ENCODE measurements at regions not wholly inside any gene's neighbourhood (a gene's known extent, or its start where the extent isn't known, plus 50 kb on each side); places are given as distances from the start of the nearest gene placed in this dataset.

DNA sequence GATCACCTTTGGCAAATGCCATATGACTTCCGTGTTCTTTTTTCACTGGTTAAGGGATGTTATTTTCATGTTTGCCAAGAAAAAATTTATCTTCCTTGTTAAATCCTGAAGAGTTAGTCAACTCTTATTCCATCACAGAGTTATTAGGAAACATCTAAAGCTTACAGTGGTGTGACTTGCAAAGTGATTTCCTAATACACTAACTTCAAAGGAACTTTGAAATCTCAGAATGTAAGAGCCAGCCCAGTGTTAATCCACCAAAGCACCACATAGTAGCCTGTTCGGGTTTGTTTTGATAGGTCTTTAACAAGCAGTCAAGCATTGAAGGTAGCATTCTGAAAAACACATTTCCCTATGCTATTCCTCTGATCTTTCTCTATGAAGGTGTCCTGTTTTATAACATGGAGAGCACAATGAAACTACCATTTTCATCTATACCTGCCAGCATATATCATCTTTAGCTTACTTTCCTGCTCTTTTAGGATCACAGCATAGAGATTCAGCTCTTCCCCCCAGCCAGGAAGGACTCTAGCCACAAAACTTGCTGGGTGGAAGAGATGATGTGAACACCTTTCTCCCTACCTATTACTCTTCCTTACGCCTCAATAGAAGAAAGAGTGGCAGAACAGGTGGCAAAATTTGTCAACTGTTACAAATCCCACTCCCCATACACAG, 82.4 kb upstream of the MAGI3 start (continued):
- TF ChIP-seq, protein P1, sequence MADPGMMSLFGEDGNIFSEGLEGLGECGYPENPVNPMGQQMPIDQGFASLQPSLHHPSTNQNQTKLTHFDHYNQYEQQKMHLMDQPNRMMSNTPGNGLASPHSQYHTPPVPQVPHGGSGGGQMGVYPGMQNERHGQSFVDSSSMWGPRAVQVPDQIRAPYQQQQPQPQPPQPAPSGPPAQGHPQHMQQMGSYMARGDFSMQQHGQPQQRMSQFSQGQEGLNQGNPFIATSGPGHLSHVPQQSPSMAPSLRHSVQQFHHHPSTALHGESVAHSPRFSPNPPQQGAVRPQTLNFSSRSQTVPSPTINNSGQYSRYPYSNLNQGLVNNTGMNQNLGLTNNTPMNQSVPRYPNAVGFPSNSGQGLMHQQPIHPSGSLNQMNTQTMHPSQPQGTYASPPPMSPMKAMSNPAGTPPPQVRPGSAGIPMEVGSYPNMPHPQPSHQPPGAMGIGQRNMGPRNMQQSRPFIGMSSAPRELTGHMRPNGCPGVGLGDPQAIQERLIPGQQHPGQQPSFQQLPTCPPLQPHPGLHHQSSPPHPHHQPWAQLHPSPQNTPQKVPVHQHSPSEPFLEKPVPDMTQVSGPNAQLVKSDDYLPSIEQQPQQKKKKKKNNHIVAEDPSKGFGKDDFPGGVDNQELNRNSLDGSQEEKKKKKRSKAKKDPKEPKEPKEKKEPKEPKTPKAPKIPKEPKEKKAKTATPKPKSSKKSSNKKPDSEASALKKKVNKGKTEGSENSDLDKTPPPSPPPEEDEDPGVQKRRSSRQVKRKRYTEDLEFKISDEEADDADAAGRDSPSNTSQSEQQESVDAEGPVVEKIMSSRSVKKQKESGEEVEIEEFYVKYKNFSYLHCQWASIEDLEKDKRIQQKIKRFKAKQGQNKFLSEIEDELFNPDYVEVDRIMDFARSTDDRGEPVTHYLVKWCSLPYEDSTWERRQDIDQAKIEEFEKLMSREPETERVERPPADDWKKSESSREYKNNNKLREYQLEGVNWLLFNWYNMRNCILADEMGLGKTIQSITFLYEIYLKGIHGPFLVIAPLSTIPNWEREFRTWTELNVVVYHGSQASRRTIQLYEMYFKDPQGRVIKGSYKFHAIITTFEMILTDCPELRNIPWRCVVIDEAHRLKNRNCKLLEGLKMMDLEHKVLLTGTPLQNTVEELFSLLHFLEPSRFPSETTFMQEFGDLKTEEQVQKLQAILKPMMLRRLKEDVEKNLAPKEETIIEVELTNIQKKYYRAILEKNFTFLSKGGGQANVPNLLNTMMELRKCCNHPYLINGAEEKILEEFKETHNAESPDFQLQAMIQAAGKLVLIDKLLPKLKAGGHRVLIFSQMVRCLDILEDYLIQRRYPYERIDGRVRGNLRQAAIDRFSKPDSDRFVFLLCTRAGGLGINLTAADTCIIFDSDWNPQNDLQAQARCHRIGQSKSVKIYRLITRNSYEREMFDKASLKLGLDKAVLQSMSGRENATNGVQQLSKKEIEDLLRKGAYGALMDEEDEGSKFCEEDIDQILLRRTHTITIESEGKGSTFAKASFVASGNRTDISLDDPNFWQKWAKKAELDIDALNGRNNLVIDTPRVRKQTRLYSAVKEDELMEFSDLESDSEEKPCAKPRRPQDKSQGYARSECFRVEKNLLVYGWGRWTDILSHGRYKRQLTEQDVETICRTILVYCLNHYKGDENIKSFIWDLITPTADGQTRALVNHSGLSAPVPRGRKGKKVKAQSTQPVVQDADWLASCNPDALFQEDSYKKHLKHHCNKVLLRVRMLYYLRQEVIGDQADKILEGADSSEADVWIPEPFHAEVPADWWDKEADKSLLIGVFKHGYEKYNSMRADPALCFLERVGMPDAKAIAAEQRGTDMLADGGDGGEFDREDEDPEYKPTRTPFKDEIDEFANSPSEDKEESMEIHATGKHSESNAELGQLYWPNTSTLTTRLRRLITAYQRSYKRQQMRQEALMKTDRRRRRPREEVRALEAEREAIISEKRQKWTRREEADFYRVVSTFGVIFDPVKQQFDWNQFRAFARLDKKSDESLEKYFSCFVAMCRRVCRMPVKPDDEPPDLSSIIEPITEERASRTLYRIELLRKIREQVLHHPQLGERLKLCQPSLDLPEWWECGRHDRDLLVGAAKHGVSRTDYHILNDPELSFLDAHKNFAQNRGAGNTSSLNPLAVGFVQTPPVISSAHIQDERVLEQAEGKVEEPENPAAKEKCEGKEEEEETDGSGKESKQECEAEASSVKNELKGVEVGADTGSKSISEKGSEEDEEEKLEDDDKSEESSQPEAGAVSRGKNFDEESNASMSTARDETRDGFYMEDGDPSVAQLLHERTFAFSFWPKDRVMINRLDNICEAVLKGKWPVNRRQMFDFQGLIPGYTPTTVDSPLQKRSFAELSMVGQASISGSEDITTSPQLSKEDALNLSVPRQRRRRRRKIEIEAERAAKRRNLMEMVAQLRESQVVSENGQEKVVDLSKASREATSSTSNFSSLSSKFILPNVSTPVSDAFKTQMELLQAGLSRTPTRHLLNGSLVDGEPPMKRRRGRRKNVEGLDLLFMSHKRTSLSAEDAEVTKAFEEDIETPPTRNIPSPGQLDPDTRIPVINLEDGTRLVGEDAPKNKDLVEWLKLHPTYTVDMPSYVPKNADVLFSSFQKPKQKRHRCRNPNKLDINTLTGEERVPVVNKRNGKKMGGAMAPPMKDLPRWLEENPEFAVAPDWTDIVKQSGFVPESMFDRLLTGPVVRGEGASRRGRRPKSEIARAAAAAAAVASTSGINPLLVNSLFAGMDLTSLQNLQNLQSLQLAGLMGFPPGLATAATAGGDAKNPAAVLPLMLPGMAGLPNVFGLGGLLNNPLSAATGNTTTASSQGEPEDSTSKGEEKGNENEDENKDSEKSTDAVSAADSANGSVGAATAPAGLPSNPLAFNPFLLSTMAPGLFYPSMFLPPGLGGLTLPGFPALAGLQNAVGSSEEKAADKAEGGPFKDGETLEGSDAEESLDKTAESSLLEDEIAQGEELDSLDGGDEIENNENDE (IDR thresholded peaks at IDR 0.05; ENCODE audit: insufficient replicate concordance, low read length), result no peak

Measured in H1 (cell line).